HG02970 (cell line): ENCODE measurements at regions not wholly inside any gene's neighbourhood (a gene's known extent, or its start where the extent isn't known, plus 50 kb on each side); places are given as distances from the start of the nearest gene placed in this dataset.

Experiments
- ATAC-seq: cut with Tn5 transposase; IDR thresholded peaks from one replicate; pipeline ENCODE4 v1.9.1; 2021; ENCODE audit warnings: mild to moderate bottlenecking, moderate library complexity, moderate number of reproducible peaks; ENCODE audit not compliant: unreplicated experiment, low FRiP score

DNA sequence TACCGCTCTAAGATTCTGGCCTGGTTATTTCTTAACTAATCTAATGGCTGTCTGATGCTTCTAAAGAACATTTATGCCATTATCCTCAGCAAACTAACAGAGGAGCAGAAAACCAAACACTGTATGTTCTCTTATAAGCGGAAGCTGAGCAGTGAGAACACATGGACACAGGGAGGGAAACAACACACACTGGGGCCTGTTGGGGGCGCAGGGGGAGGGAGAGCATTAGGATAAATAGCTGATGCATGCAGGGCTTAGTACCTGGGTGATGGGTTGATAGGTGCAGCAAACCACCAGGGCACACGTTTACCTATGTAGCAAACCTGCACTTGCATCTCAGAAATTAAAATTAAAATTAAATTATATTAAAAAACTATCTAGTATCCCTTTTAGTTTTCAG is 853.5 kb downstream of the GATA3 start:
- no peak for ATAC-seq

DNA sequence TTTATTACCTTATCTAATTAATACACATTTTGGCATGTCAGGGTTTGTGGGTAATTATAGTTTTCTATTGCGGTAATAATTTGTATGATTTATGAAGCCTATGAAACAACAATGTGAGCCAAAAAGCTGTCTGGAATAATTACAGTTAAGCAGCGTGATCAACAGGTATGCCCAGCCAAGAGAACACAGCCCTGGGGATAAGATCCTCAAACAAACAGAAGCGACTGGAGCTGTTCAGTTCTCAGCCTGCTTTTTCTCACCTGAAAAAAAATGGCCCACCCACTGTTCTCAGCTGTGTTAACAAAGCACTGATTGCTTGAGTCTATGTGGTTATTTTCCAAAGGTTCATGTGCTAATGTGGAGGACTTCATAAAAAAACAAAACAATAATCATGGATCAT is 855.8 kb downstream of the GATA3 start:
- no peak for ATAC-seq

DNA sequence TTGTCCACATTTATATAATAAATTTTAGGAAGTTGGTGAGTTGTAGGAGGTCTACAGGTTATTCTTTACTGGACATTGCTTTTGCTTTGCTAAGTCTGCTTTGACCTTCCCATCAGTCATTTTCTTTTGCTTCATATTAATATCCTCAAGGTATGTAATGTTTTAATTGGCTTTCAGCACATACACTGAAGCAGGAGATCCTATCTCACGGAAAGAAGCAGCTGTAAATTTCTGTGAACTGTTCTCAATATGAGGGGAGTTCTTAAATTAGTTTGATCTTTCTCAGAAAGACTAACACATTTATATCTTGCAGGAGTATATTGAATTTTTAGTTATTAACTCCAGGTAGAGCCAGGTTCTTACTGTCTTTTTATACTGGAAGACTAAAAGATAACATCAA is 856.5 kb downstream of the GATA3 start:
- no peak for ATAC-seq

DNA sequence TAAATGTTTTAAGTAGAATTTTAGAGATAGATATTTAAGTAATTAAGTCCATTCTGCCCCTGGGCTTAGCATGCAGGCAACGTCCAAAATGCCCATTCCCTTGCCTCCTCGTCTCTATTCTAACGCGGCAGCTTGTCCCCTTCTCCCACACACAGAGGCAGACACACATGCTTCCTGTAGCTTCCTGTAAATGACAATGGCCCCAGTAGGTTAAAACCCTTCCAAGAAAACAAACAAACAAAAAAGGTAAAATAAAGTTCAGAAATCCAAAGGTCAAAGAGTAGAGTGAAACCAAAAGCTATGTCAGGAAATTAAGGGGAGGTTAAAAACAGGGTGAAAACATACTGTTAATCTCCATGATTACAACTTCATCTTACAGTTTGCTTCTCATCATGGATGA is 857.6 kb downstream of the GATA3 start:
- no peak for ATAC-seq

DNA sequence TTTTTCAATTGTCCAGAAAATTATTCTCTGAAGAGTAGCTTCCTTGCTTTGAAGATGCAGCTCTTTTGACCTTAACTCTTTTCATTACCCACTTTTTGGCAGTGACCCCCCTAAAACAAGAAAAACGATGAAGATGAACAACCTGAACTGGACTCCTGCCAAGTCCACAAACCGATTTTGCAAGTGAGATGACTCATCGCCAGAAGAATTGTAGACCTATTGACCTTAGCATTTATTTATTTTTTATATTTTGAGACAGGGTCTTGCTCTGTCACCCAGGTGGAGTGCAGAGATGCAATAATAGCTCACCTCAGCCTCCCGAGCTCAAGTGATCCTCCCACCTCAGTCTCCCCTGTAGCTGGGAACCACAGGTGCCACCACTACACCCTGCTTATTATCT is 859.2 kb downstream of the GATA3 start:
- ATAC-seq = no peak

DNA sequence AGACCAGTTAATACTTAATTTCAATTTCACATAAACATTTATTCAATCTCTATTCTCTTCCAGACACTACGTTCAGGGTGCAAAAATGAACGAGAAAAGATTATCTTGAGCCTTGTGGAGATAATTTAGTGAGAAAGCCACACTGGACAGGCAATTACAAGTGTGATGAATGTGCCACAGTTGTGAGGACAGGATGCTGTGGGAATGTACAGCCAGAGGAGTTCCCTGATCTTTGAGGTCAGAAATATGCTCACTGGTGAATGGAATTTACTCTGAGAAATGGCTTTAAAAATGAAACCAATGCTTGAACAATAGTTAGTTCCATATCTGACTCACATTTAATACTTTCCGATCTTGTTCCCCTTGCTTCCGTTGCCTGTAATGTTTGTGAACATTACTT is 864.8 kb downstream of the GATA3 start:
- ATAC-seq = no peak

DNA sequence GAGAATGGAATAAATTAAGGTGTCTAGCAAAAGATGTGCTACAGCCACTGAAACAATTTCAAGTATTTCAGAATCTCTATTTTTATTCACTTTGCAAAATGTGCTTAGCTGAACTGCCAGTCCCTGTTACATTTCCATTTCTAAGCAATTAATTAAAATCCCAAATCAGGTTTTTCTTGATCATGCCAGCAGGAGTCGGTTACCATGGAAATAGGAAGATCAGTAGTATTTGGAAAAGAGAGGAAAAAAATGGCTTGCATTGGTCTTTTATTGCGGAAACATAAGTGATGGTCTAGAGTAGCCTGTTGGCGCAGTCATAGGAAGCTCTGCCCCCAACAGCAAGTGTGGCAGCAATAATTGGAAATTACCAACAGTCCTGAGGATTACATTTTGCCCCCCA is 867.1 kb downstream of the GATA3 start:
- ATAC-seq = no peak

DNA sequence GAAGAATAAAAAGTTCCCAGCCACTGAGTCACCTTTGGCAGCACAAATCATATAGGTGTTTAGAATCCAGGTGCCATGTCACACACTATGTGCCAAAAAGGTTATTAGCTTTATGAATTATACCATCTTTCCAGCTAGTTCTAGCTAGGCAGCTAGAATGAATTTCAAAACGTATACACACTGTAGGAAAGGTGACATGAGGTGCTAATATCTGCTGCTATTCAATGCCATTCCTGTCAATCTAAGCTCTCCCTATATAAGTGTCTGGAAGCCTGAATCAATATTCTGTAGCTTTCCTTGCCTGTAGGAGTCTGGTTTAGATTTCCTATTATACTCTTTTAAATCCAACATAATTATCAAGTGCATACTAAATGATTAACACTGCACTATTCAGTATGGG is 868.6 kb downstream of the GATA3 start:
- no peak for ATAC-seq

DNA sequence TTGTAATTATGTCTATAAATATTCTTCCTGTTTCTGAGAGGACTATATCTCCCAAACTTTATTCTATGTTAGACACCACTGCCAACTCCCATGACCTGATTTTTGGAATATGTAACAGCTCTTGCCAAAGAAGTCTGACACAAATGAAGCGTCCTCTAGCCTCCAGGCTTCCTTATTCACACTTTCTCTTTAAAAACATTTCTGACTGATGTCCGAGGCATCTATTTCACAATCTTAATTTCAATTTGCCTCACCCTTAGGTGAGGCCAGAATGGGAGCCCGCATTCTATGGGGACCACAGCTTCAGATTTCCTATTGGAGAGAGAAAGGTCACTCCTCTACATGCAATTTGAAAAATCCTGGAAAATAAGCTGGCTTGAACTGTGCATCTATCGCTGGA is 873.2 kb downstream of the GATA3 start:
- ATAC-seq = no peak

DNA sequence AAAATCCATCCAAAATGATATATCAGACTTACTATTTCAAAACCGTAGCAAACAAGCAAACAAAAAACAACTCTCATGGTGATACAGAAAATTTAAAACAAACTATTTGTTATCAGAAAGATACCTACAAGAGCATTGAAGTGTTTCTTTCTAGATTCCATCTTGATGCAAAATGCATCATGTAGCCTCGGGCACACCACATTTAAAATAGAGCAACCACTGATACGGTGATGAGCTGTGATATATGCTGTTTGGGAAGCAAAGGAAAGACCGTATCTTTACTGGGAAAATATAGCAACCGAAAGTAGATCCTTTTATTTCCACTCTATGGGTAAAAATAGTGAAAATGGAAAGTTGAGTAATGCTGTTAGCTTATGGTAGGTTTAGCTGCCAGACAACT is 892.0 kb downstream of the GATA3 start:
- no peak for ATAC-seq

DNA sequence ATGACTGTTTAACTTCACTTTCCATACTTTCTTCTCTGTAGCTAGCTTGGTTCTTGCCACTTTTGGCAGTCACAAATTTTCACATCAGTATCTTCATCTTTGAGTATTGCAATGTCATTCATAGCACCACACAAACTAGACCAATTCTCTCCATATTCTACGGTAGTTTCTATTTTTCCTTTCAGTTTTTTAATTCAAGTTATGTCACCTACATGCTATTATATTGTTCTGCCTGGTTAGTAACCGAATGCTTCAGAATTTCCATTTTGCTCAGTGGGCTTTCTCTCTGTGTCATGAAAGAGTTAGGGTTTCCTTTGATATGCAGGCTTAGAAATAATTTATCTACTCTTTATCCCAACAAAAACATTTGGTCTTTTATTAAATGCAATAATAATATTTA is 896.5 kb downstream of the GATA3 start:
- no peak for ATAC-seq

DNA sequence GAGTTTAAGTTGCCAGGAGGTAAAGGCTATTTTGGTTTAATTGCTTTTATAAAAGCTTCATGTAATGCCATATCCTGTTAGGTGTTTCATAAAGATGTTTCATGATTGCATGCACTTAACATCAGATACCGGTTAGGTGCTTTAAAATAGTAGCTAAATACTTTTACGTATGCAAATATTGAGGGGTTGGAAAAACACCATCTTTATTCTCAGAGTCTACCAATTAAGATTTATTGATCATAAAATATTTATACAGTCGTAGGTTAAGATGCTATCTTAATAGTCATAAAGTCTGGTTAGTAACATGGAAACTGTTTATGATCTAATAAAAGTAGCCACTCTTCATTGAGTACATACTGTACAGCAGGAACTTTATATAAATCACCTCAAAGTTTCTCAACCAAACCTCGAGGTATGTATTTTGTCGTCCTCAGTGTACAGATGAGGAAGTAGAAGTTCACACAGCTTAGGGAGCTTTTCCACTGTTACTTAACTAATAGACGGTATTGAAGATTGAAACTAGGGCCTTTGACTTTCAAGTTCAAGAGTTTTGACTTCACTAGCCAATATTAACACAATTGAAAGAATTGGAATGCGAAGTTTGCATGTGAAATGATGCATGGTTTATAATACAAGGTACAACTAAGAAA is 897.1 kb downstream of the GATA3 start:
- no peak for ATAC-seq

DNA sequence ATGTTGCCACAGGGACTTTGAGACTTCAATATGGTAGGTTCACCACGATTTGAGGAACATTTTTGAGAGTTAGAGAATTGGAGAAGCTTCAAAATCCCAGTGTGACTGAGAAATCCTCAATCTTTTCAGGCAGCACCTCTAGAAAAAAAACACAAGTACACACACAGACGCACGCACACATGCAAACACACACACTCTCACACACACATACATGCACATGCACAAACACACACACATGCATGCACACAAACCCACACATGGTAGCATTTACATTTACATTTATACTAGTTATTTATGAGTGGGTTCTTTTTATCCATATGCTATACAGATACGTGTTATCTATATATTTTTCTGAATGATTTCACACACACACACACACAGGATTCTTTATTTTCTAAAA is 901.9 kb downstream of the GATA3 start:
- ATAC-seq = no peak

DNA sequence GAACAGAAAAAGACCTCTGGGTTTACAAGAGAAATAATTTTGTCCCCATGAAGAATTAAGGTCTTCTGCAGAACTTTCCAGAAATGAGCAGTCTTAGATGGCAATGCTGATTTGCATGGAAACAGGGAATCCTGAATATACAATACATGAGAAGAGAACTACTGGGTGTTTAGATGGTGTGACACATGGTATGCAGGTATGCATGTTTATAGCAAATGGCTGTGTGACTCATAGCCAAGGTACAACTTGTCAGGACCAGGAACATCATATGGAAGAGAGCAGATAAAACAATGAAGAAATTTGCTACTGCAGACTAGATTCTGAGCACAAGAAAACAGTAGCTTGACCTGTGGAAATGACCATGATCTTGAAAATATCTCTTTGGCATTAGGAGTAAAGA is 907.8 kb downstream of the GATA3 start:
- ATAC-seq = no peak

DNA sequence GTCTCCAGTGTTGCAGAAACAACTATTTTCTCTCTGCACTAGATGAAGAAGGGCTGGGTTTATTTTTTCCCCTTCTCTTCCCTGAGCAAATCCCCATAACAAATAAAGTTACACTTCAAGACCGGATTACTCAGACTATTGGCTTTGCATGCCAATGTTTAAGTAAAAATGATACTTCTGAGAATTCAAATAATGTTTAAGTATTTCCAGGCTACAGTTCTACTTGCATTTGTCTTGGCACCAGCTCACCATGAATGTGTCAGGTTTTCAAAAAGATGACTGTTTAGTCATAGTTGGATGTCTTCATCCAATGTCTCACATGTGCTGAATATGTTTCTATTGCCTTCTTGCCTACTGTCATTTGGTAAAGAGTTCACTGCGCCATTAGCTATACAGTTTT is 912.6 kb downstream of the GATA3 start:
- ATAC-seq = no peak

DNA sequence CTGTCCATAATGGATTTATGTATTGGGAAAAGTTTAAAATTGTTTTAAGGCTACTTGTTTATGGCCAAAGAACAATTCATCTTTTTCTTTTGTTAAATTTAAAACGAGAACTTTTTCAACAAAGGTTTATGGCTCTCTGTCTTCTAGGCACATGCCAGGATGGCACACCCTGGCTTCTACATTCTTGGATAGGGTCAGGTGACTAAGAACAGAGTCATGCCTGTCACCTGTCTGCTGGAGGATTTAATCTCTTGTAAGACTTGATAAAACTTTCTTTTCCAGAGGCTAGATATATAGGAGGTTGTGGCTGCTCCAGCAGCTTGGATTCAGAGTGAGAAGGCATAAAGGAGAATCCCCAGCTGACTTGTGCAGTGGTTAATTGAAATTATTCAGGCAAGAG is 915.4 kb downstream of the GATA3 start:
- no peak for ATAC-seq

DNA sequence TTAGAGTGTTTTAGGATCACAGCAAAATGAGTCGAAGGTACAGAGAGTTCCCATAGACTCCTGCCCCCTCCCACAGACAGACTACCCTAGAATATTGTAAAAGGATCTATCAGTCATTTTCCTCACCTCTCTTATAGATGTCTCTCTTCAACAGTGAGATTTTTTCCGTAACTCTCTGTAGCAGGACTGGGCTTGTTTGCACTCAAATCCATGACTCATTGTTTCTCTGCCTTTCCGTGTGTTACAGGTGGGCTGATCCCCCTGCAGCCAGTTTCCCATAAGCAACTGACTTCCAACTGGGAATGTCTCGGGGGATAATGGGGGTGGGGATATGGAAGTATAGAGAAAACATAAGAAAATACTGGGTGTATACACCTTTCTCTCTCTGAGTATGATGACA is 921.0 kb downstream of the GATA3 start:
- no peak for ATAC-seq

DNA sequence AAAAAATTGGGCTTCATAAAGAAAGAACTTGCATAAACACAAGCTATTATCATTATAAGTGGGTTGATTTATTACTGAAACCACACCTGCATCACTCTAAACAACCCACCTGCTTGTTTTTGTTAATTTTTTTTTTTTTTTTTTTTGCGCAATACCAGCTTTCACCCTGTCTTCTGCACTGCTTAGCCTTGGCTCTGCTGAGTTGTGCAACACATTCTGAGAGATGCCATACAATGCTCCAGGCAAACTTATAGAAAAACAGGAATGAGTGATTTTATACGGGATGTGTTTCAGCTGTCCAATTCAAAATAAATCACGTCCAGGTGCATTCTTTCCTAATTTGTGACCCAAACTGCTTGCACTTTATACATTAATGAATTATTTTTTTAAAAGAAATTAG is 923.6 kb downstream of the GATA3 start:
- no peak for ATAC-seq

DNA sequence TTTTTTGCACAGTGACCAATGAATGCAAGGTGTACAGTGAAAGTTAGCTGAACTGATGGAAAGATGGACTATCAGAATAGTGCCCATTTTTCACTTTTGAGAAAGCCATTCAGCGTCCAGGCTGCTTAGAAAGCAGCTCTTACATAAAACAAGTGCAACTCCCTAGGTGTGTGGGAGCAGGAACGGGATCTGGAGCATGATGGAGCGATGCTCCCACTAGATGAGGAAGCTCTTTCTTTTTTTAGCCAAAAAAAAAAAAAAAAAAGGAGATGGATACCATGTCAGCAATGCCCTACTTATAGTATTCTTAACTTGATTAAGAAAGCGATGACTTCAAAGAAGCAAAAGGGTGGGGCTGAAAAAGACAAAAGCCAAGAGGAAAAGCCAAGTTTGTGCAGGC is 925.5 kb downstream of the GATA3 start:
- no peak for ATAC-seq

DNA sequence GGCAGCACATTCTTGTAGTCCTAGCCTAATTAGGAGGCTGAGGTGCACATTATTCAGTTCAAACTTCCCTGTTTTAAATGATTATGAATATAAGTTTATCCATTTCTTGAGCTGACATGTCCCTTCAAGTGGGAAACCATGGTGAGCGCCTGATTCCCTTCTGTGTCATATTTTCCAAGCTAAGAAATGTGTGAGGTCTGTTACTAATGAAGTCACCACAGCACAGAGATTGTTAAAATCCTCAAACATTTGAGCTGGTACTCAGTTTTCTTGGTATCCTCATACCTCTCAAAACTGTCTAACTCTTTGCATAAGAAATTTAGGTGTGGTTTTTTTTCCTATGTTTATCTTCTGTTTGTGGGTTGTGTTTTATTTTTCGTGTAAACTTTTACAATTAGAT is 926.8 kb downstream of the GATA3 start:
- no peak for ATAC-seq

DNA sequence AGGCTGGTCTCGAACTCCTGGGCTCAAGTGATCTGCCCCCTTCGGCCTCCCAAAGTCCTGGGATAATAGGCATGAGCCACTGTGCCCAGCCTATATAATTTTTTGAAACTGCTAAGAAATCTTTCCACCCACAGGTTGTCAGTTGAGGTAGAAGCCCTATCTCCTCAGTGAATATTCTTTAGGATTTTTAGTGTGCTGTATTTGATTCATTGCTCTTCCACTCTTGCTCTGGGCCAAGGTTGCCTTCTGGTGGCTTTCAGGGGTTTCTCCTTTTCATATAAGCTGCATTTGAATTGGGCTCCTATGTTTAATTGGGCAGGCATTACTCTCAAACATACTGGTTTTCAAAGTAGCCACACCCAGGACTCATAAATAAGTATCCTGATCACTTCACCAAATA is 931.2 kb downstream of the GATA3 start:
- ATAC-seq = no peak

DNA sequence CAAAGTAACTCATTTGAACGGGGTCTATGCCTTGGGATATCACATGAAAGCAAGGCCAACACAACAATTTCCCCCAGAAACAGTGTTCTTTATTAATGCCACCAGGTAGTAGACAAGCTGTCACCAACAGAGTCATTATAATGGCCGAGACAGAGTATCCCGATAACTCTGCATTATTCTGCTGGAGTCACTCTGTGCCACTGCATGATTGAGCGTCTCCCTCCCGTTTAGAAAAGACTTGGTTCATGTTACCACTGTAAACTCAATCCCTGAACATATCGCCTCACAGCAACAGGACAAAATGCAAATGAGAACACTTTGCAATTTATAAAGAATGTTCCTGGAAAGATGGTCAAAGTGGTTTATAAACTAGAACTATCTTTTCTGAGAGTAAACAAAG is 932.5 kb downstream of the GATA3 start:
- no peak for ATAC-seq

DNA sequence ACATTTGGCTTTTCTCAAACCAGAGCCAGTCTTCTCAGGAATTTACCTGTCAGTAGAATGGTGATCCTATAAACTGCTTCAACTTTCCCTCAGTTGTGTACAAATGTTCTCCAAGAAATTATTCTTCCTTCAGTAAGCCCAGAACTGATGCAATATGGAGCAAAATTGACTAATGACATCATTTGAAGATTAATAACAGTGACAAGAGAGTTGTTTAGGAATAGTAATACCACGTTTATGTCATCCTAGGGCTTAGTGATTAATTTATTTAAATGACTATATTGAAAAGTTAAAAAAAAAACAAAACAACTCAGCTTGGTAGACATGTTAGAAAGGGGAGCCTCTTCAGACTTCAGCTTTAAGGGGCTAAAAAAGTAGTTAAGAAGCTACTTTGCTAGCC is 933.2 kb downstream of the GATA3 start:
- ATAC-seq = no peak
